Effector memory CD4-positive, alpha-beta T cell (primary cell): ENCODE measurements at regions not wholly inside any gene's neighbourhood (a gene's known extent, or its start where the extent isn't known, plus 50 kb on each side); places are given as distances from the start of the nearest gene placed in this dataset.

Experiments
- DNase-seq, 3 donors: peaks; one replicate each; pipeline ENCODE4 v3.0.0-alpha.2; 2020
- H3K27ac ChIP-seq: 2 replicates; pipeline ENCODE4 v1.7.0; 2013; ENCODE audit warnings: mild to moderate bottlenecking, low read length, moderate library complexity; ENCODE audit not compliant: insufficient read depth, poor library complexity, severe bottlenecking
- H3K27me3 ChIP-seq: replicated peaks from 2 replicates; pipeline ENCODE4 v1.7.0; 2013; ENCODE audit warnings: mild to moderate bottlenecking, low read length; ENCODE audit not compliant: insufficient read depth, control insufficient read depth, poor library complexity, severe bottlenecking
- H3K36me3 ChIP-seq: 2 replicates; pipeline ENCODE4 v1.7.0; 2013; ENCODE audit warnings: mild to moderate bottlenecking, low read length, moderate library complexity; ENCODE audit not compliant: control insufficient read depth, insufficient read depth
- H3K4me1 ChIP-seq: 2 replicates; pipeline ENCODE4 v1.7.0; 2013; ENCODE audit warnings: low read length, mild to moderate bottlenecking; ENCODE audit not compliant: control insufficient read depth, insufficient read depth, poor library complexity, severe bottlenecking
- H3K4me3 ChIP-seq: 2 replicates; pipeline ENCODE4 v1.7.0; 2013; ENCODE audit warnings: low read length, low read depth, mild to moderate bottlenecking; ENCODE audit not compliant: insufficient read depth, poor library complexity, severe bottlenecking
- H3K9me3 ChIP-seq: 2 replicates; pipeline ENCODE4 v1.7.0; 2013; ENCODE audit warnings: mild to moderate bottlenecking, low read length, moderate library complexity; ENCODE audit not compliant: control insufficient read depth

- no peaks in the 10 kb centered on the region for H3K27me3 ChIP-seq
- DNase-seq, result no peak
- no peaks in the 10 kb centered on the region for H3K36me3 ChIP-seq
- H3K9me3 ChIP-seq, result no peaks in the 10 kb centered on the region
- no peak overlapping the region for H3K4me3 ChIP-seq
- no peaks in the 10 kb centered on the region for H3K4me1 ChIP-seq
- no peak overlapping the region for H3K27ac ChIP-seq
These were observed 111.7 kb upstream of the STARD3NL start for GRCh38 chr7:38066391-38066790.

- no peak overlapping the region for H3K27ac ChIP-seq
- no peaks in the 10 kb centered on the region for H3K4me1 ChIP-seq
- no peak overlapping the region for H3K4me3 ChIP-seq
- DNase-seq, result no peak
- H3K9me3 ChIP-seq, result no peaks in the 10 kb centered on the region
- H3K27me3 ChIP-seq, result no peaks in the 10 kb centered on the region
- H3K36me3 ChIP-seq, result no peaks in the 10 kb centered on the region
These were observed 109.6 kb upstream of the STARD3NL start for GRCh38 chr7:38068461-38068860.

- H3K4me3 ChIP-seq, result no peak overlapping the region
- no peaks in the 10 kb centered on the region for H3K9me3 ChIP-seq
- H3K27me3 ChIP-seq, result no peaks in the 10 kb centered on the region
- no peaks in the 10 kb centered on the region for H3K36me3 ChIP-seq
- H3K4me1 ChIP-seq, result no peaks in the 10 kb centered on the region
- no peak overlapping the region for H3K27ac ChIP-seq
- DNase-seq, result no peak
These were observed 109.0 kb upstream of the STARD3NL start for GRCh38 chr7:38069052-38069451.

- no peak overlapping the region for H3K4me3 ChIP-seq
- no peaks in the 10 kb centered on the region for H3K9me3 ChIP-seq
- DNase-seq, result no peak
- no peaks in the 10 kb centered on the region for H3K4me1 ChIP-seq
- no peaks in the 10 kb centered on the region for H3K36me3 ChIP-seq
- H3K27me3 ChIP-seq, result no peaks in the 10 kb centered on the region
- H3K27ac ChIP-seq, result no peak overlapping the region
These were observed 107.3 kb upstream of the STARD3NL start for GRCh38 chr7:38070718-38071117.

DNA sequence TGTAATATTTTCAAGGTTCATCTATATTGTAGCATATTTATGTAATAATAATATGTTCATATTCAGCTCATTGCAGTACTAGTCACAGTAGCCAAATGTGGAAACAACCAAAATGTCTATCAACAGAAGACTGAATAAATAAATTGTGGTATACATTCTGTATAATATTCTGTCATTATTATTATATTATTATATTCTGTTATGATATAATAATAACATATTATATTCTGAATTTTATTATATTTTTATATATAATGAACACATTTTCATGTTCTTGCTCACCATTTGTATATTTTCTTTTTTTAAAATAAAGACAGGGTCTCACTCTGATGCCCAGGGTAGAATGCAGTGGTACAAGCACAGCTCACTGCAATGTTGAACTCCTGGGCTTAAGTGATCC lies 91.2 kb upstream of the STARD3NL start:
- H3K27me3 ChIP-seq, result no peaks in the 10 kb centered on the region
- no peaks in the 10 kb centered on the region for H3K36me3 ChIP-seq
- H3K4me3 ChIP-seq, result no peak overlapping the region
- H3K27ac ChIP-seq, result no peak overlapping the region
- H3K4me1 ChIP-seq, result no peaks in the 10 kb centered on the region
- H3K9me3 ChIP-seq, result no peaks in the 10 kb centered on the region
- no peak for DNase-seq

DNA sequence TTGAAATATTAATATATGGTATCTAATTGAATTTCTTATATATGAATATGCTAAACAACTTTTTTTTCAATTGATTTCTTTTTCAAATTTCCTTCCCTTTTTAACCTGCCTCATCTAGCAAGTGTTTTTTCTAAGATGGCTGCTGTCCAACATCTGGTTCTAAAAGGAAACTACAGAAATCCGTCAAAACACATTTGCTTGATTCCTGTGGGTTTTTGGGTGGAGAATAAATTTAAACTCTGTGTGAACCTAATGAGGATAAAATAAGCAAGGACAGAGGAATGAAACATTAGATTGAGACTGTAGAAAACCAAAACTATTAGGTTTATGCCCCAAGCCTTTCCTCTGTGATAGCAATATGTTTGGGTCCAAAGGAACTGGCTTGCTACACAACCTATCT lies 75.5 kb upstream of the STARD3NL start:
- H3K27ac ChIP-seq, result no peak overlapping the region
- no peaks in the 10 kb centered on the region for H3K9me3 ChIP-seq
- no peak overlapping the region for H3K4me3 ChIP-seq

DNA sequence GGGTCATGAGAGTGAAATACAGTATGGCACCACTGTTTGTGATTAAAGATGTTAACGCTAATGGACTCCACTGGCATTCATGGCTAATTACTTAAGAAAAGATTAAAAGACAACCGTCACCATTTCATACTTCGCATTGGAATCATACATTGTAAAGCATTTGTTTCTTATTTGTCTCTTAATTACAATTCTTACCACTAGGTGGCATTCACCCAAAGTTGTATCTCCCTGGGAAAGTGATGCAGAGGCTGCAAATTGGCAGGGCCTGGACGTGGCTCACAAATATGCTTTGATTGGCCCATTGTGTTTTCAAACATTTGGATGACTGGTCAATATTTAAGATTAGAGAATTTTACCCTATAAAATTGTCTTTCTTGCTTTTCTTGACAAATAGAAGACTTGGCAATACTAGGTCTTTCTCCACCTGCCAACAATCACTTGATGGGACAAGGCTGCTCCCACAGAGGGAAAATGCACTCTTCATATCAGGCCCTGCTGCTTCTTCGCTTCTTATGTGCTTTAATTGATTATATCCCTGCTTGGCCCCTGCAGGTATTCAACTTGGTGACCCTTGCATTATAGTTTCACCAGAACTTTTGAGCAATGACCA lies 72.1 kb upstream of the STARD3NL start:
- no peak overlapping the region for H3K27ac ChIP-seq
- no peaks in the 10 kb centered on the region for H3K9me3 ChIP-seq
- DNase-seq, result no peak
- H3K4me1 ChIP-seq, result no peaks in the 10 kb centered on the region
- no peaks in the 10 kb centered on the region for H3K36me3 ChIP-seq
- H3K27me3 ChIP-seq, result no peaks in the 10 kb centered on the region
- H3K4me3 ChIP-seq, result no peak overlapping the region

More for the DNA sequence above, 75.5 kb upstream of the STARD3NL start:
- no peaks in the 10 kb centered on the region for H3K36me3 ChIP-seq
- DNase-seq, result no peak
- H3K27me3 ChIP-seq, result no peaks in the 10 kb centered on the region
- no peaks in the 10 kb centered on the region for H3K4me1 ChIP-seq

DNA sequence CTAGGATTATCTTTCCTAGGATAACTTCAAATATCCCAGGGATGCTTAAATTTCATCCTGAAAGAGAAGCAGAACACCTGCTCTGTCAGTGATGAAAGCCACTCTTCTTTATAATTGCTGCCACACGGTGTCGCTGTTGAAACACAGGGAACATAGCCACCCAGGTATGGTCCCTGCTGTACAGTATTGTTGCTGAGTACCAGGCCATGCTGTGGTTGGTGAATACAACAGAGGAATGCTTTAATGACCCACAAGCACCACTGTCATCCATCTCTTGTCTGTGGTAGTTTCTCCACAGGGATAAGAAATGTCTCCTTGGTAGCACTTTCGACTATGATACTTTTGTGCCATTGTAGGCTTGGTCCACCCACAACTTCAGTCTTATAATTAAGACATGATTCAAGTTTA lies 70.6 kb upstream of the STARD3NL start:
- Histone ChIP-seq H3K36me3 (no peaks in the 10 kb centered on the region), H3K27ac (no peak overlapping the region), H3K4me3 (no peak overlapping the region), H3K4me1 (no peaks in the 10 kb centered on the region), H3K27me3 (no peaks in the 10 kb centered on the region), H3K9me3 (no peaks in the 10 kb centered on the region)
- DNase-seq, result peak; percentile 25 to 46 (median 31)

- no peak overlapping the region for H3K27ac ChIP-seq
- no peaks in the 10 kb centered on the region for H3K36me3 ChIP-seq
- no peaks in the 10 kb centered on the region for H3K27me3 ChIP-seq
- no peak overlapping the region for H3K4me3 ChIP-seq
- no peak for DNase-seq
- no peaks in the 10 kb centered on the region for H3K4me1 ChIP-seq
- no peaks in the 10 kb centered on the region for H3K9me3 ChIP-seq
These were observed 66.0 kb upstream of the STARD3NL start for GRCh38 chr7:38112075-38112474.

DNA sequence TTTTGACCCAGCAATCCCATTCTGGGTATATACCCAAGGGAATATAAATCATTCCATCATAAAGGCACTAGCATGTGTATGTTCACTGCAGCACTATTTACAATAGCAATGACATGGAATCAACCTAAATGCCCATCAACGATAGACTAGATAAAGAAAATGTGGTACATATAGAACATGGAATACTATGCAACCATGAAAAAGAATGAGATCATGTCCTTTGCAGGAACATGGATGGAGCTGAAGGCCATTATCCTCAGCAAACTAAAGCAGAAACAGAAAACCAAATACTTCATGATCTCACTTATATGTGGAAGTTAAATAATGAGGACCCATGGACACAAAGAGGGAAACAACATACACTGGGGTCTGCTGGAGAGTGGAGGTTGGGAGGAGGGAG lies 58.0 kb upstream of the STARD3NL start:
- H3K27me3 ChIP-seq, result no peaks in the 10 kb centered on the region
- no peaks in the 10 kb centered on the region for H3K4me1 ChIP-seq
- no peaks in the 10 kb centered on the region for H3K36me3 ChIP-seq
- no peak overlapping the region for H3K27ac ChIP-seq
- DNase-seq, result no peak
- no peak overlapping the region for H3K4me3 ChIP-seq
- no peaks in the 10 kb centered on the region for H3K9me3 ChIP-seq
